GM12875 (cell line): ENCODE measurements at regions not wholly inside any gene's neighbourhood (a gene's known extent, or its start where the extent isn't known, plus 50 kb on each side); places are given as distances from the start of the nearest gene placed in this dataset.

Experiments
- H3K4me3 ChIP-seq: one replicate; pipeline ENCODE4 v1.5.1; 2011; ENCODE audit warnings: low read depth, low read length, control low read depth
- CTCF ChIP-seq: IDR thresholded peaks from 2 replicates; pipeline ENCODE4 v1.5.1; 2011; ENCODE audit warnings: low read depth, mild to moderate bottlenecking, control low read depth, inconsistent platforms, low read length, moderate library complexity, borderline replicate concordance; ENCODE audit not compliant: insufficient read depth

DNA sequence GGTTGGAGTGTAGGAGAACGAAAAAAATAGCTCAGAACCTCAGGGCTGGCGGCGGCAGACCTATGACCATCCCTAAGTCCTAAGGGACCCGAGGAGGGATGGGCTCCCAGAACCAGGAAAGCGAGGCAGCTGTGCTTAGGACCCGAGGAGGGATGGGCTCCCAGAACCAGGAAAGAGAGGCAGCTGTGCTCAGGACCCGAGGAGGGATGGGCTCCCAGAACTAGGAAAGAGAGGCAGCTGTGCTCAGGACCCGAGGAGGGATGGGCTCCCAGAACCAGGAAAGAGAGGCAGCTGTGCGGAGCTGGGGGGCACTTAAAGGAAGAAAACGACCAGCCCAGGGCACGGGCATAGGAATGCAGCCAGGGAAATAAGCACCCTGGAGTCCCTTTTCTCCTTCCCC, 125.0 kb upstream of the DLG1 start:
- H3K4me3 ChIP-seq: no peak overlapping the region
- TF ChIP-seq CTCF: no peak

- TF ChIP-seq CTCF: no peak
- no peak overlapping the region for H3K4me3 ChIP-seq
These were observed 124.1 kb upstream of the DLG1 start for GRCh38 chr3:197422506-197422905.

GRCh38 chr3:197421021-197421420, 122.6 kb upstream of the DLG1 start:
- no peak overlapping the region for H3K4me3 ChIP-seq
- TF ChIP-seq CTCF: no peak

DNA sequence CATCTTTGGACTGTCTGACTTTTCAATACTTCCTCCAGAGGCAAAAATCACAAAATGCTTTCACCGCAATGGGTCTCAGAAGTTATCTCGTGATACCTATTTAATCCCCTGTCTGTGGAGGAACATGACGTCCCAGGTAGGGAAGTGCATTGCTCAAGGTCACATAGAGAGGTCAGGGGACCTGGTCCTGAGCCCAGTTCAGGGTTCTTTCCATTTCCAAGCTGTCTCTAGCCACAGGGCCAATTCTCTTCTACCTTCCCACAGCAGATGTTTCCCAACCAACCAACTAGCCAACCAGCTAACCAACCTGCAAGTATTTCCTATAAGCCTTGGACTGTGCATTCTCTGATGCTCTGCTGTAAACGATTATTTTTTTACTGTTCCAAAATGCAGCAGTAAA, 122.2 kb upstream of the DLG1 start:
- TF ChIP-seq CTCF: no peak

DNA sequence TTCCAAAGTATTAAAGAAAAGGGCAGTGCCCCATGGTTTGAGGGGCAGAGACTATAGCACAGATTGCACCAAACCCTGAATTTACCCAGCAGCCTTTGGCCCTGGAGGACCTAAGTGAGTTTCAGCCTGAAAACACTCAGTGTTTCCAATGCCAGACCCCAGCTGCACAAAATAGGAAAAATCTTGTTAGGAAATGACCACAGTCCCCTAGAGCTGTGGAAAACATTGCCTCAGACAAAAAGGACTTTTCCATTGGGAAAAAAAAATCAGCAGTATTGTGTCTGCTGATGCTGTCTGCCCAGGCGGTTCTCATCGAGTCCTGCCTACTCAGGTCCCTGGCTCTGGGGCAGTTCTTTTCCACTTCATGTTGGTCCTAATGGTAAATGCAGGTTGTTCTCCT, 121.7 kb upstream of the DLG1 start:
- H3K4me3 ChIP-seq: no peak overlapping the region
- no peak for TF ChIP-seq CTCF

More for the DNA sequence above, 122.2 kb upstream of the DLG1 start:
- H3K4me3 ChIP-seq: no peak overlapping the region

DNA sequence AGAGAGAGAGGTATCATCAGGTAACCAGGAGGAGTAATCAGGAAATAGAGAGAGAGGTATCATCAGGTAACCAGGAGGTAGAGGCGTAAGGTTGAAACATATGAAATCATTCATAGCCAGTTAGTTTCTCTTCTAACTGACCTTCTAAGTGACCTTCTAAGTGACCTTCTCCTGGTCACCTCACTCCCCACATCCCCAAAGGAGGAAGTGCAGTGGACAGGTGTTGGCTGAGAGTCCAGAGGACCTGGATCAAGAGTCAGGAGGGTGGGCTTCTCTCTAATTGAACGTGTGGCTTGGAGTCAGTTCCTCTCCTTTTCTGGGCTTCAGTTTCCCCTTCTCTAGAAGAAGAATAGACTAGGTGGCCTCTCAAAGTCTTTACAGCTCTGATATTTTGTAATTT, 121.3 kb upstream of the DLG1 start:
- no peak for TF ChIP-seq CTCF
- no peak overlapping the region for H3K4me3 ChIP-seq

- TF ChIP-seq CTCF: no peak
- no peak overlapping the region for H3K4me3 ChIP-seq
These were observed 119.7 kb upstream of the DLG1 start for GRCh38 chr3:197417911-197418618.
